ENCODE measurements at regions not wholly inside any gene's neighbourhood (a gene's known extent, or its start where the extent isn't known, plus 50 kb on each side); places are given as distances from the start of the nearest gene placed in this dataset.

DNA sequence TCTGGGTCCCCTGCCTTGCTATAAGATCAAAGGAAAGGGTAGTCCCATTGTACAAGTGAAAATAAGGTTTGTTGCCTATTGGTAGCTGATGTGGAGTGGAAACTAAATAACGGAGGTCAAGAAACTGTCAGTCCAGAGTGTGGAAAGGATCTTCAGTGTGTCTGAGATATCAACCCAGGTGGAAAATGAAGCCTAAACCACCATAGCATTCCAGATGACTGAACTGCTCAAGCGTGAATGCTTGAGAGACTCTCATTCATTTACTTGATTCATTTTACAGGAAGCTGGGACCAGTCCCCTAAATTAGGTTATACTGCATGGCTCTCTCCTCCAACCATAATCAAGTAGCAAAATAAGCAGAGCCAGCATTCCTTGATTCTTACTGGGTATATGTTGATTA lies 116.0 kb upstream of the SLC28A3 start:
- no peak for DNase-seq
- Histone ChIP-seq H3K4me3 (ENCODE audit: low read depth in 1 of 2, low read length in 2 of 2) (no peak overlapping the region), H3K27ac (ENCODE audit: low read length) (no peak overlapping the region), H3K36me3 (ENCODE audit: insufficient read depth, low read length) (no peaks in the 10 kb centered on the region), H2AFZ (ENCODE audit: low read depth, low read length) (no peak overlapping the region), H3K4me1 (ENCODE audit: insufficient read depth, low read length) (no peaks in the 10 kb centered on the region), H3K4me2 (ENCODE audit: insufficient read depth, low read length) (no peak overlapping the region), H3K79me2 (ENCODE audit: insufficient read depth, low read length) (no peaks in the 10 kb centered on the region), H4K20me1 (ENCODE audit: insufficient read depth, low read length) (no peaks in the 10 kb centered on the region), H3K9ac (ENCODE audit: low read depth, low read length) (no peak overlapping the region), H3K9me3 (ENCODE audit: insufficient read depth, low read length, severe bottlenecking) (no peaks in the 10 kb centered on the region), H3K27me3 (ENCODE audit: insufficient read depth, low read length, poor library complexity) (no peaks in the 10 kb centered on the region)
- TF ChIP-seq EZH2 (IDR thresholded peaks at IDR 0.05; ENCODE audit: borderline replicate concordance, low read depth, low read length, severe bottlenecking) = no peak
- TF ChIP-seq CTCF (IDR thresholded peaks at IDR 0.05; ENCODE audit: borderline replicate concordance, extremely low read depth, low read length, poor library complexity, severe bottlenecking) = no peak
- ATAC-seq (ENCODE audit: insufficient read depth, low read depth) = no peak

GRCh38 chr9:84460695-84461094 lies 120.1 kb upstream of the SLC28A3 start:
- DNase-seq (no peak), ATAC-seq (ENCODE audit: insufficient read depth, low read depth) (no peak)
- Histone ChIP-seq H3K9ac (ENCODE audit: low read depth, low read length) (no peak overlapping the region), H3K27me3 (ENCODE audit: insufficient read depth, low read length, poor library complexity) (no peaks in the 10 kb centered on the region), H3K4me3 (ENCODE audit: low read depth in 1 of 2, low read length in 2 of 2) (no peak overlapping the region), H3K79me2 (ENCODE audit: insufficient read depth, low read length) (no peaks in the 10 kb centered on the region), H3K4me1 (ENCODE audit: insufficient read depth, low read length) (no peaks in the 10 kb centered on the region), H2AFZ (ENCODE audit: low read depth, low read length) (no peak overlapping the region), H3K36me3 (ENCODE audit: insufficient read depth, low read length) (no peaks in the 10 kb centered on the region), H4K20me1 (ENCODE audit: insufficient read depth, low read length) (no peaks in the 10 kb centered on the region), H3K27ac (ENCODE audit: low read length) (no peak overlapping the region), H3K4me2 (ENCODE audit: insufficient read depth, low read length) (no peak overlapping the region), H3K9me3 (ENCODE audit: insufficient read depth, low read length, severe bottlenecking) (no peaks in the 10 kb centered on the region)
- TF ChIP-seq EZH2 (IDR thresholded peaks at IDR 0.05; ENCODE audit: borderline replicate concordance, low read depth, low read length, severe bottlenecking) (no peak), CTCF (IDR thresholded peaks at IDR 0.05; ENCODE audit: borderline replicate concordance, extremely low read depth, low read length, poor library complexity, severe bottlenecking) (no peak)

DNA sequence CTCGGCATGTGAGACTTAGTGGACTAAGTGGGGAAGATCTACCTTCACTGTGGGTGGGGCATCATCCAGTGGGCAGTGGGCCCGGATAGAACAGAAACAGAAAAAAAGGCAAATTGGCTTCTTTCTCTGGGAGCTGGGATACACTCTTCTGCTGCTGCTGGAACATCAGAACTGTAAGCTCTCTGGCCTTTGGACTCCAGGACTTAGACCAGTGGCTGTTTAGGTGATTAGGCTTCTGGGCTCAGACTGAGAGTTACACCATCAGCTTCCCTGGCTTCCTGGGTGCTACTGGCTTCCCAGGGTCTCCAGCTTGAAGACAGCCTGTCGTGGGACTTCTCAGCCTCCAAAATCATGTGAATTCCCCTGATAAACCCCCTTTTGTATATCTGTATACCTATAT lies 122.7 kb upstream of the SLC28A3 start:
- Histone ChIP-seq H3K36me3 (ENCODE audit: insufficient read depth, low read length) (no peaks in the 10 kb centered on the region), H3K27ac (ENCODE audit: low read length) (no peak overlapping the region), H2AFZ (ENCODE audit: low read depth, low read length) (no peak overlapping the region), H3K9ac (ENCODE audit: low read depth, low read length) (no peak overlapping the region), H3K27me3 (ENCODE audit: insufficient read depth, low read length, poor library complexity) (no peaks in the 10 kb centered on the region), H3K79me2 (ENCODE audit: insufficient read depth, low read length) (no peaks in the 10 kb centered on the region), H3K9me3 (ENCODE audit: insufficient read depth, low read length, severe bottlenecking) (no peaks in the 10 kb centered on the region), H3K4me2 (ENCODE audit: insufficient read depth, low read length) (no peak overlapping the region), H3K4me1 (ENCODE audit: insufficient read depth, low read length) (no peaks in the 10 kb centered on the region), H3K4me3 (ENCODE audit: low read depth in 1 of 2, low read length in 2 of 2) (no peak overlapping the region), H4K20me1 (ENCODE audit: insufficient read depth, low read length) (no peaks in the 10 kb centered on the region)
- TF ChIP-seq EZH2 (IDR thresholded peaks at IDR 0.05; ENCODE audit: borderline replicate concordance, low read depth, low read length, severe bottlenecking) = no peak
- TF ChIP-seq CTCF (IDR thresholded peaks at IDR 0.05; ENCODE audit: borderline replicate concordance, extremely low read depth, low read length, poor library complexity, severe bottlenecking) = no peak
- ATAC-seq (ENCODE audit: insufficient read depth, low read depth) = no peak
- no peak for DNase-seq
